GM19043 (cell line): ENCODE measurements at regions not wholly inside any gene's neighbourhood (a gene's known extent, or its start where the extent isn't known, plus 50 kb on each side); places are given as distances from the start of the nearest gene placed in this dataset.
"Not testable (repeated sequence)": the region's sequence is repeated elsewhere in the genome, so short reads cannot be mapped to it uniquely, and the experiment has no call there.

Source experiments
- ATAC-seq: cut with Tn5 transposase; IDR thresholded peaks from one replicate; pipeline ENCODE4 v1.9.1; 2021; ENCODE audit warnings: low read depth; ENCODE audit not compliant: unreplicated experiment

DNA sequence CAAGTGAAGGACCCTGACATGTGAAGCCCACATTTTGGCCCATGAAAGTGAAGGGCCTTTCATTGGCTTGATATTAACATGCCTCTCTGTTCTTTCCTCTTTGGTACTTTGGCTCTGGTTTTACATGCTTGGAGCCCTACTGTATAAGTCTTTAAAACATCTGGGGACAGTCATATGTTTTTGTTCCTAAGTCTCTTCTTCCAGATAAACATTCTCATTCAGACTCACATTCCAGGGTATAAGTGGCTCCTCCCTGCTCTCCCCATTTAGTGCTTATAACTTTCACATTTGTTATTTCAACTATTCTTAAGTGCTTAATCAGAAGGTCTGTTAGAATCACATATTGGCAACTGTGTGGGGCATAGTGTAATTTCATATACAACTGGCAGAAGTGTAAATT is 1932.2 kb upstream of the CELF4 start:
- ATAC-seq = no peak

DNA sequence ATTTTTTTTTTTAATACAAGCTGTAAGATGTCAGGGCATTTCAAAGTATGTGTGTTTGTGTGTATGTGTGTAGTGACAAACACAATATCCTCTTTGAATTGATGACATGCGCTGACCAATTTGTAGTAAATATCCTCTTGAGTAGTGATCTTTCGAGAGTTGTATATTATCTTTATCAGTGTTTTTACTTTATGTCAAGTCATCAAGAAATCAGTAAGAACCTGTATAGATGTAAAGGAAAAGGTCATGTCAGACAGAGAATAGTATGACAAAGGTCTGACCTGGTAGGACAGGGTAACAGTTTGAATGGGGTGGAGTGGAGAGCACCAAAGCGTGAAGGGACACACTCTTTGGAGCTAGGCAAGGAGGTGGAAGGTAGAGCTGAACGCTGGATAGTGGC is 1931.4 kb upstream of the CELF4 start:
- ATAC-seq = no peak

DNA sequence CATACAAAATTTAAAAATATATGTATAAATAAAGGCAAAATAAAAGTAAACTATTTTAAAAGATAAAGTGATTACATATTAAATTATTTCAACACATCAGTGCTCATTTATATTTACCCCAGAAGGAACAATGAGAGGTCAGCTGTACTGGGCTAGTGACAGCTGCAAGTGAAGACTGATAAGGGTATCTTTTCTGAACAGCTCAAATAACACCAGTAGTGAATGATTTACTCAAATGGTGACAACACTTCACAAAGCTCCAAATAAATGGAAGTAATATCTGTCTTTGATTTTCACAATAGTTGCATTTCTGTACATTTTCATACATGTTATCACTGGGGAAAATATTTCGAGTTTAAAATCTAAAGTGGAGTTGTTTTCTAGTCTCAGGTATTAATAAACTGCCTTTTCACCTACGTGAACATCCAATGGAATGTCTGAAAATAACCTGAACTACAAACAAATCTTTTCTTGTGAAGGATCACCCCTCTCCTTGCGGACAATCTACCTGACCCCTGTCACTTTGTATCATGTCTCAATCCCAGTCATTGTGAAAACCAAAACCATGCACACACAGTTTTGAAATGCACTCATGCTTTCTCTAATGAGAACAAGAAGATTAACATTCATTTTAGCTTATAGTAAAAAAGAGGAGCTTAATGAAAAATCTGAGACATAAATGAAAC is 1928.8 kb upstream of the CELF4 start:
- no peak for ATAC-seq

DNA sequence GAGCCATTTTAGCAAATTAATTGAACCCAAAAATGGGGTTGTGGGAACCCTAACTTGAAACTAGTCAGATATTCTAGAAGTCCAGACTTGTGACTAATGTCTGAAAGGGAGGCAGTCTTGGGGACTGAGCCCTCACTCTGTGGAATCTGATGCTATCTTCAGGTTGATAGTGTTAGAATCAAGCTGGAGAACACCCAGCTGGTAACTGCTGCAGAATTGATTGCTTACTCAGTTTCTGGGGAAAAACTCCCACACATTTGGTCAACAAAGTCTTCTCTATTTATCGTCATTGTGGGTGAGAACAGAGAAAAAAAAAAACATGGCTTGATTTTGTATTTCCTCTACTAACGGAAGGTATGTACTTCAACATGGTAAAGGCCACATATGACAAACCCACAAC is 1925.8 kb upstream of the CELF4 start:
- no peak for ATAC-seq

DNA sequence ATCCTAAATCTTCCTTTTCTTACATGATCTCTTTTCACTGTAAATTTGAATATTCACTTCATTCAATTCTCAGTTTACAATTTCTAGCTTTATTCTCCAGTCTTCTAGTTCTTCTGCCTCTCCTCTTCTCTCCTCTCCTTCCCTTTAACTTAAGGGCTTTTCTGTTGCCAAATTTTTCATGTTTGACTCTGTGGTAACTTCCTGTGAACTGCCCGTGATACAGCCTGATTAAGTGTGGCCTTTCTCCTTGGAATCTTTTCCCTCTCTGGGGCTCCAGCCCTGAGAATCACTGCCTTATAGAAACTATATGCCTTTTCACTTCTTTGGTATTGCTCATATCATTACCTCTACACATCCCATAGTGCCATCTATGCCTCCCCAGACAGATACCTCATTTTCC is 1923.8 kb upstream of the CELF4 start:
- ATAC-seq = no peak

DNA sequence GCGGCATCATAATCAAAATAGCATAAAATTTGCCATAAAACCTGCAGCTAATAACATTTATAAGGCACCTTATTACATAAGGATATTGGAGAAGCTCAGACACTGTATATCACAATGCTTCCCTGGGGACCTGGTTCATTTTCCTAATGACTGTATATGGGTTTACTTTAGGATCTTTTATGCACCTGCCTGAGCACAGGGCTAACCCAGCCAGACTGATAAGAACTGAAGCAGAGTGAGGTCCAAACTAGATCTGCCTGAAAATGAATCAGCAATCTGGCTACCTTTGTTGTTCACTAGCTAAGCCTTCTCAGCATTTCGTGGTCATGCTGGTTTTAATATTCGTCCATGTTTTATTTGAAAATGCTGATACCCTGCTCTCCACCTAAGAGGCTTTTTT is 1922.3 kb upstream of the CELF4 start:
- no peak for ATAC-seq

DNA sequence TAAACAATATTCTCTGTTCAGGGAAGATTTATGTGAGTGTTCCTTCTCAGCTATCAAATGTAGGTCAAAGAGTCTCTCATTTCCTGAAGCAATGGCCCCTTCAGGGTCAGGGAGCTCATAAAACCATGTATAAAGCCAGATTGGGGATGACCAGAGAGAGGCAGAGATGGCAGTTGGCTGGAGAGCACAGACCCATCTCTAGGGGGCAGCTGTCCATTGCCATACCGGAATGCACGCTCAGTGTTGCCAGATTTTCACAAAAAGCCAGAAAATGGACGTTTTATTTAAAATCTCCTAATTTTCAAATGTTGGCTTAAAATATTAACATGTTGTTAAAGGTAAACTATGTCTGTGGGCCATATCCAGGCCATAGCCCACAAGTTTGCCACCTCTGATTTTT is 1920.7 kb upstream of the CELF4 start:
- no peak for ATAC-seq

DNA sequence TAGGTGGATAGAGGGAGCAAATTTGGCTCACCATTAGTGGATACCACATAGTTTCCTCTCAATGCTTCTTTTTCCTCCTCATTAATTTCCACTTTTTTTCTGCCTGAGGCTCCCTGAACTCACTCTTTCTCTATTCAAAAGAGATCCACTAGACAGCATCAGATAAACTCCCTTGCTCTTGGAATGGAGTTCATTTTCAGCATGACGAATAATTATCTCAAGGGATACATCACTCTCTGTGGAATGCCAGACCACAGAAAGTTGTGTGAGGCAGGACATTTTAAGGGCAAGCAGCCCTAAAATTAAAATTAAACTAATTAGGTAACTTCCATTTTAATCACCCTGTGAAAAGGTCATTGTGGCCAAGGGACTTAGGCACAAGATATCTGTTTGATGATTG is 1920.1 kb upstream of the CELF4 start:
- ATAC-seq = no peak

DNA sequence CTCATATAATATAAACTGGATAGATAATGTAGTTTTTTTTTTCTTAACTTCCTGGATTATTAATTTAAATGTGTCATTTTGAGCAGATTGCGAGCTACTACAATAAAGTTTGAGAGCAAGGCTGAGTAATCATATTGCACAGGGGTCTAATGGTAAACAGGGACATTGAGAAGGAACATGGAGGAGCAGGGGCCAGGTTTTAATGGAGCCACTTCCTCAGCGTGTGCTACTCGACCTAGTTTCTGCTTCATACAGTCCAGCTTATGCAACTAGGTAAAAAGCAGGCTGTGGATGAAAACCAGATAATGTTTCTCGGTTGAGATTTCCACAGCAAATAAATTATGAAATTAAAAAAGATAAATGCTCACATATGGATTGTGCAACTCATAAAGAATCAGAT is 1915.7 kb upstream of the CELF4 start:
- ATAC-seq = no peak

DNA sequence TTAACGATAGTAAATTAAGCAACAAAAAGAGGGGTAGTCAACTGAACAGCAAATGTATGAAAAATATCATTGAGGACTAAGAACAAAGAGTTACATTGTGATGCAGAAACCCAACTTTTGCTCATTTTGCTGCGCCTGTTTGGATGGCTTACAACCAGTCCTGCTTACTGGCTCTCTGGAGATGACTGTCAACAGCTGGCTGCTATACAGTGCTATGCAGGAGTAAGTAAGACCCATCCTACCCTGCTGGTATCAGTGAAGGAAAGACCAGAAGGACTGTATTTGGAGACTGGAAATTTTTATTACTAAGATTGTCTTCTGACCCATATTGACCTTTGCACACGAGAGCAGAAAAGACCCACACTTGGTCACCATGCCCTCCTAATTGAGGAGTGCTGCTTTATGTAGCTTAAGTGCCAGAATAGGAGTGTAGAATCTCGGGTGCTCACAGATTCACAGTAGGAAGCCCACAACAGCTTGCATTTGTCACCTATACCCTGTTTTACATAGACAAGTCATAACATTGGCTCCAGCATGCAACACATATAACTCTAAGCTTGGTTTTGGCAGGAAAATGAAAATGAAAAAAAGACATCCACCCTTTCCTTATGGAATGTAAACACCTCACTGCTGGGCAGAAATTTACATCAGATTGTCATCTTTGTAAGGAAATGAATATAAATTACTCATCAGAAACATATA is 1915.0 kb upstream of the CELF4 start:
- no peak for ATAC-seq

DNA sequence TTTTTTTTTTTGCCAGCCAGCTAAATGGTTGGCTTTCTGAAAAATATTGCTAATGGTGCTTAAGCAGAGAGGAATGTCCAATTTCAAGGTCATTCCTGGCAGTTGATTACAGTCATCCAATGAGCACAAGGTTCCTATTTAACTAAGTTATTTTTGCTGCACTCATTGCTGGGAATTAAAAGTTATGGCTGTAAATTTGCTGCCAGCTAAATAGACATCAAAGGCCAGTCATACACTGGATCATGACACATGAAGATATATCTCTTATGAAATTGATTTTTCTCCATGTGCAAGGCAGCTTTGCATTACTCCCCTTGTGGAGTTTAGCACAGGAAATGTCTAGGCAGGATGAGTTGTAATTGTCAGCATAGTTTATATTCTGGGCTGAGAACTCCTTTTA is 1898.4 kb upstream of the CELF4 start:
- no peak for ATAC-seq

DNA sequence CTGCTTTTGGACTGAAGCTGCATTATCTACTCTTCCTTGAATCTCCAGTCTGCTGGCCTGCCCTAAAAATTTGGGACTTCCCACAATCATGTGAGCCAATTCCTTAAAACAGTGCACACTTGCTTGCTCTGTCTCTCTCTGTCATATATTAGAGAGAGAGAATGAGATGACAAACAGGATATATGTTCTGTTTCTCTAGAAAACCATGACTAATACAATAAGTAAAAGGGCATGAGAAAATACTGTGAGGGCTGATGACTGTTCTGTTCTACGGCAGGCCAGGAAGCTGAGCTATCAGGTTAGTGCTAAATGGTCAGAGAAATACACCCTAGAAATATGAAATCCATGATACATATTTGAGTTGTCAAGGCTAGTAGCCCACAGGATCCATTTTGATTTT is 1896.8 kb upstream of the CELF4 start:
- no peak for ATAC-seq

DNA sequence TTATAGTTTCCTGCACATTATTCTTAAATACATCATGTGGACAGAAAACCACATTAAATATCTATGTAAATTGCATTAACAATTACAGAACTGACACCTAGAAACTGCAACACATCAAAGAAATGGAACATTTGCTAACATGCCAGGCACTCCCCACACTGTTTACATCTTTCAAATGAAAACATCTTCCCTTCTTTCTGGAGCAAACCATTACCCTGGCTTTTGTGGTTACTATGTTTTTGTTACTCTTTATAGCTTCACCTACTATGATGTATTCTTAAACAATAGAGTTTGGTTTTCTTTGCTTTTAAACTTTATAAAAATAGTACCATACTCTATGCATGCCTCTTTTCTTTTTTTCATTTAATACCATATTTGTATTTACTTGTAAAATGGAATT is 1894.5 kb upstream of the CELF4 start:
- no peak for ATAC-seq

DNA sequence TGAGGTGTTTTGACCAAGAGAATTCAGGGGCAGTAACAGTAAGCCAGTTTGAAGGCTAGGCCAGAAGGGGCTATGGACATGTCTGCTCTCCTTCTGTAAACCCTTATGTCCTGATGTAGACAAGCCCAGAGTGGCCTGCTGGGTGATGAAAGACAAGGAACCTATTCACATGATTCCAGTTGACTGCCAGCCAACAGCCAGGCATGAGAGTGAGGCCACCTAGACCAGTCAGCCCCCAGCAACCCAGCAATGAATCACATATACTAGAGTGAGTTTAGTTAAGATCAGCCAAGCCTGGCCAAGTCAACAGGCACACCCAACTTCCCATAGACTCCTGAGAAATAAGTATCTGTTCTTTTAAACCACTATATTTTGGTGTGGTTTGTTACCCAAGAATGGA is 1889.7 kb upstream of the CELF4 start:
- no peak for ATAC-seq

DNA sequence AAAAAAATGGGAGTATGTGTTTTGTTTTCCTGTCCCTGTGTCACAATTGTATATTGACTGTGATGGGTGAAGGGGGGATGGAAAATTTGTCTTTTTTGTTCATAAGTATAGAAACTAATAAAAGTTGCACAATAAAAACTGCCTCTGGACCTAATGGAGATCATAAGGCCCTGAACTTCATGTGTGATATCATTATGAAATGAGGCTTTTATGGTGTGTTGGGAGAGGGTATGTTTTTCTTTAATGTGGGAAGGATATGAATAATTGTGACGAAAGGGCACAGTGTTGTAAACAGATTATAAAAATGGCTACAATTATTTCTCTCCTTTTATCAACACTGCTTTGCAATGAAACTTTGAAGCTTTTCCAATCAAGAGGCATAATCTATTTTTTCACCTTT is 1889.3 kb upstream of the CELF4 start:
- ATAC-seq = no peak

DNA sequence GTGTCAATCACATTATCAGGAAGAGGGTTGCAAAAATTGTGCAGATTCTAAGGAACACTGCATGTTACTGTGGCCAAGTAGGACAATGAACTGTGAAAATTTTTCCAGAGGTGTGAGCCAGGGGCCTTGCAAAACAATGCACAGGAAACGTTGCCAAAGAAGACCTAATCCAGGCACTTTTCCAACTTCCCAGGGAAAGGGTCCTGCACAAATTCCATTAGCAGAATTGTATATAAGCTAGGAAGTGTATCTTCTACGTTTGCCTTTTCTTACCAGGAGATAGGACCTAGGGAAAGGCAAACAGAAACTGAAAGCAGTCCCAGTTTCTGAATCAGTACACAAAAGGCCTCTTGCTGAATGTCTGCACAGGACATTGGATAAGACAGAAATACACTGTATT is 1888.3 kb upstream of the CELF4 start:
- ATAC-seq = no peak

DNA sequence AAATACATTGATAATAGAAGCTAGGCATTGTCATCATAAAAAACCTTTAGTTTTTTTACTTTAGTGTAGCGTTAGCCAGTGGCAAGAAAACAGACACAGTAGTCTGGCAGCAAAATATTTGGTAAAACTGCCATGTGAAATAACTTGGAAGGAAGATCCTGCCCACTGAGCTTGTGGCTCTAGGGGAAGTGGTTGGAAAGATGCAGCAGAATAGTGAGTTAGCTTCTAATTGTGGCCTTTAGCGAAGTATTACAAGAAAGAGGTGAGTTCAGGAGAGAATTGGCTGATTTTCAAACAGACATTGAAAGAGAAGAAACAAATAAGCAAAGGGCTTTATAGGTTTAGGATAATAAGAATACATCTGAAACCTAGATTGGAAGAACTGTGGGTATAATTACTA is 1887.8 kb upstream of the CELF4 start:
- no peak for ATAC-seq

DNA sequence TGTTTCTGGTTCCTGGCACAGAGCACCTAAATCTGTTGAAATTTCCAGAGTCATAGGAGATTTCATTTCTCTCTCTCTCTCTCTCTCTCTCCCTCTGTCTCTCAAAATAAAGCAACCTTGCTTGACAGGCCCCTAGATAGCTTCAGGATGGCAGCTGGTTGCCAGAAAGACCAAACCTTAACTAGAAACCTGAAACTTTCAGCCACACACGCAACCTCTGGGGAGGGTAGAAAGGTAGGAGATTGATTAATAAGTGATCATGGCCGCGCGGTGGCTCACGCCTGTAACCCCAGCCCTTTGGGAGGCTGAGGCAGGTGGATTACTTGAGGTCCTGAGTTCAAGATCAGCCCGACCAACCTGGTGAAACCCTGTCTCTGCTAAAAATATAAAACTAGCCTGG is 1885.4 kb upstream of the CELF4 start:
- ATAC-seq = no peak

DNA sequence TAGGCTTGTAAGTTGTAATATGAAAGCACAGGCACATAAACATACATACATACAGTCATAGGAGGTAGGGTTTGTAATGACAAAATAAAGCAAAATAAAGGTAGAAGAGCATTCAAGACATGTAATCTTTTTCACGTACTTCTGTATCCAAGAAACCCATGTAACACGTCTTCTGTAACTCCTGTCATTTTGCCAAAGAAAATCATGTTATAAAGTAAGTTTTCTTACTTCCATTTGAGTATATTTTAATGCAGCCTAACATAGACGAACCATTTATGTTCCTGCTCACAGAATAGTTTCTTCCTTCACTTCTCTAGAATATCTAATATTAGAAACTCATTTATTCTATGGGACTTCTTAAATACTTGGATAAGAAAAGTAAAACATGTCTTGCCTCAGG is 1884.0 kb upstream of the CELF4 start:
- no peak for ATAC-seq

DNA sequence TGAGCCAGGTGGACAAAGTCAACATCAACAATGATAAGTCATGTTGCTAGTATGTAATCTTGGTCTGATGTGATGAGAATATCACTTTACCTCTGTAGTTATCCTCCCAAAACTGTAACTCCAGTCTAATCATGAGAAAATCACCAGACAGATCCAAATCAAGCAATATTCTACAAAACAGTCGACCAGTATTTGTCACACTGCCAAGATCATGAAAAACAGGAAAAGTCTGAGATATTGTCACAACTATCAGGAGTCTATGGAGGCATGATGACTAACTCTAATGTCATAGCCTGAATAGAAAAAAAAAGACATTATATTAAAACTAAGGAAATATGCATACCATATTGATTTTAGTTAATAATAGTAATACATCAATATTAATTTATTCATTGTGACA is 1883.3 kb upstream of the CELF4 start:
- ATAC-seq = no peak

DNA sequence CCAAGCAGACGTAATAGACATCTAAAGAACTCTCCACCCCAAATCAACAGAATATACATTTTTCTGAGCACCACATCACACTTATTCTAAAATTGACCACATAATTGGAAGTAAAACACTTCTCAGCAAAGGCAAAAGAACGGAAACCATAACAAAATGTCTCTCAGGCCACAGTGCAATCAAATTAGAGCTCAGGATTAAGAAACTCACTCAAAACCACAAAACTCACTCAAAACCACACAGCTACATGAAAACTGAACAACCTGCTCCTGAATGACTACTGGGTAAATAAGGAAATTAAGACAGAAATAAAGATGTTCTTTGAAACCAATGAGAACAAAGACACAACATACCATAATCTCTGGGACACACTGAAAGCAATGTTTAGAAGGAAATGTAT is 1879.4 kb upstream of the CELF4 start:
- not testable (repeated sequence) for ATAC-seq

DNA sequence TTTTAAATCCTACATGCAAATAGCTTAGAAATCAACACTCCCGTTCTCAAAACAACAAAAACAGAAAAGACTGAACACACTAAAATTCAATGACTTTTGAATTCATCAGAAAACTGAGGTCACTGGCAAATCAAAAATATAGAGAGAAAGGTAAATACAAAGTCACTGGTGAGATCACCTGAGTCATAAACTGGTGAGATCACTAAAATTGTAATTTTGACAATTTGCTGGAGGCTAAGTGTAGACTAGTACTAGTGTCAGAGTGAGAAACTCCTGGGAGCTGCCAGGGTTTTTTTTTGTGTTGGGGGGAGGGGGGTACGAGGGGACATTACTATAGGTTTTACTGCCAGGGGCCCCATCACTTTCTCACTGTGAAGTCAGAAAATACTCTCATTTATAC is 1876.0 kb upstream of the CELF4 start:
- ATAC-seq = no peak

DNA sequence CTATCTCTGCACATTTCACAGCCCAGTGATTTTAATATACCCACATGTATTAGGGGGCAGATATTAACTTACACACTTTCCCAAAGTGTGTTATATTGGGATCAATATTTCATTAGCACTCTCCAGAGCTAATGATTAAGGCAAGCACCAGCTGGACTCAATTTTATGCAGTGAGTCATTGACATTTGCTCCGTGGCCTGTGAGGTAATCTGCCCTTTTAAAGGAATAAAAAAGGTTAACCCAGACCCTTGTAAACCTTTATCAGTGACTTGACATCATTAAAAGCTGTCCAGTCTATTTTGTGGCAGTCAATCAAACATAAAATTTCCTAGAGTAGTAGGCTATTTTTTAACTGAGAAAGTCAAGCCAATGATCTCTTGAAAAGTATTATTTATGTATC is 1870.4 kb upstream of the CELF4 start:
- ATAC-seq = no peak
